CD8-positive, alpha-beta memory T cell (primary cell): ENCODE measurements at regions not wholly inside any gene's neighbourhood (a gene's known extent, or its start where the extent isn't known, plus 50 kb on each side); places are given as distances from the start of the nearest gene placed in this dataset.

ENCODE experiments used
- CTCF ChIA-PET: fragments of 350-600 bp; sonication (Branson Sonifier 250); formaldehyde crosslinking; loops from one replicate; lab custom pipeline; 2021; ENCODE audit warnings: antibody characterized with exemption; lab: Charles Lee
- POLR2A ChIA-PET: fragments of 350-600 bp; sonication (Branson Sonifier 250); formaldehyde crosslinking; loops from one replicate; lab custom pipeline; 2021; ENCODE audit warnings: antibody characterized with exemption; lab: Charles Lee
- DNase-seq, 5 donors: peaks; one replicate each; pipeline versions ENCODE4 v3.0.0 to v3.0.0-alpha.2; 2020 to 2022; ENCODE audit warnings: mixed read lengths in 1 of 5
- H3K27ac ChIP-seq: one replicate; pipeline ENCODE4 v1.7.0; 2013; ENCODE audit warnings: low read depth, mild to moderate bottlenecking, low read length, moderate library complexity
- H3K27me3 ChIP-seq: 2 replicates; pipeline ENCODE4 v1.7.0; 2013; ENCODE audit warnings: low read length, mild to moderate bottlenecking; ENCODE audit not compliant: insufficient read depth, poor library complexity, severe bottlenecking
- H3K36me3 ChIP-seq: 2 replicates; pipeline ENCODE4 v1.7.0; 2013; ENCODE audit warnings: mild to moderate bottlenecking, low read length, moderate library complexity; ENCODE audit not compliant: insufficient read depth
- H3K4me1 ChIP-seq: 2 replicates; pipeline ENCODE4 v1.7.0; 2013; ENCODE audit warnings: mild to moderate bottlenecking, low read length, moderate library complexity; ENCODE audit not compliant: insufficient read depth
- H3K4me3 ChIP-seq: 2 replicates; pipeline ENCODE4 v1.7.0; 2013; ENCODE audit warnings: mild to moderate bottlenecking, low read length
- H3K9me3 ChIP-seq: 2 replicates; pipeline ENCODE4 v1.7.0; 2013; ENCODE audit warnings: mild to moderate bottlenecking, low read length
- H3K27ac Mint-ChIP-seq, 8 donors: one replicate each; pipeline ENCODE4 v1.8.0; 2020 to 2021; ENCODE audit warnings: mixed read lengths in 8 of 8, mild to moderate bottlenecking in 6 of 8, inconsistent platforms in 3 of 8, moderate library complexity in 3 of 8
- H3K27me3 Mint-ChIP-seq, 2 donors: one replicate each; pipeline ENCODE4 v1.8.0; 2020 to 2021; ENCODE audit warnings: mixed read lengths in 2 of 2, mild to moderate bottlenecking in 1 of 2, moderate library complexity in 1 of 2
- H3K36me3 Mint-ChIP-seq, 3 donors: one replicate each; pipeline ENCODE4 v1.8.0; 2020 to 2021; ENCODE audit warnings: mixed read lengths in 3 of 3, inconsistent platforms in 1 of 3, mild to moderate bottlenecking in 1 of 3
- H3K4me1 Mint-ChIP-seq, 3 donors: one replicate each; pipeline ENCODE4 v1.8.0; 2020 to 2021; ENCODE audit warnings: mixed read lengths in 3 of 3, inconsistent platforms in 1 of 3, mild to moderate bottlenecking in 1 of 3
- H3K4me3 Mint-ChIP-seq, 7 donors: one replicate each; pipeline ENCODE4 v1.8.0; 2020 to 2021; ENCODE audit warnings: mixed read lengths in 7 of 7, mild to moderate bottlenecking in 6 of 7, moderate library complexity in 4 of 7, inconsistent platforms in 2 of 7
- H3K9me3 Mint-ChIP-seq, 5 donors: one replicate each; pipeline ENCODE4 v1.8.0; 2020 to 2022; ENCODE audit warnings: mixed read lengths in 5 of 5, mild to moderate bottlenecking in 3 of 5, moderate library complexity in 2 of 5, inconsistent platforms in 1 of 5

- Mint-ChIP-seq H3K36me3 (no peaks in the 10 kb centered on the region), H3K27ac (no peak overlapping the region), H3K27me3 (peaks cover 0 to 2% of the 10 kb centered on the region in 2 donors), H3K4me3 (no peak overlapping the region), H3K4me1 (no peaks in the 10 kb centered on the region), H3K9me3 (peaks cover 0 to 6% (median 0%) of the 10 kb centered on the region in 5 donors)
- Histone ChIP-seq H3K27ac (no peak overlapping the region), H3K9me3 (no peaks in the 10 kb centered on the region), H3K27me3 (no peaks in the 10 kb centered on the region), H3K36me3 (no peaks in the 10 kb centered on the region), H3K4me3 (no peak overlapping the region), H3K4me1 (no peaks in the 10 kb centered on the region)
- no peak for DNase-seq
- ChIA-PET POLR2A (no interaction called here), CTCF (no interaction called here)
Measured at GRCh38 chr2:145980318-145980717, 1460.4 kb upstream of the ZEB2 start.

- no peak overlapping the region for H3K4me3 Mint-ChIP-seq
- H3K9me3 Mint-ChIP-seq: peaks cover 0 to 9% (median under 1%) of the 10 kb centered on the region in 5 donors
- H3K27ac Mint-ChIP-seq: no peak overlapping the region
- CTCF ChIA-PET: no interaction called here
- POLR2A ChIA-PET: no interaction called here
- no peaks in the 10 kb centered on the region for H3K36me3 Mint-ChIP-seq
- no peaks in the 10 kb centered on the region for H3K27me3 ChIP-seq
- H3K4me1 ChIP-seq: no peaks in the 10 kb centered on the region
- H3K27me3 Mint-ChIP-seq: no peaks in the 10 kb centered on the region
- H3K4me1 Mint-ChIP-seq: no peaks in the 10 kb centered on the region
- no peak for DNase-seq
- H3K27ac ChIP-seq: no peak overlapping the region
- no peaks in the 10 kb centered on the region for H3K36me3 ChIP-seq
- no peak overlapping the region for H3K4me3 ChIP-seq
- no peaks in the 10 kb centered on the region for H3K9me3 ChIP-seq
Measured at GRCh38 chr2:145975406-145975805, 1455.5 kb upstream of the ZEB2 start.

GRCh38 chr2:145961846-145962245 lies 1441.9 kb upstream of the ZEB2 start:
- Mint-ChIP-seq H3K27me3 (no peaks in the 10 kb centered on the region), H3K36me3 (no peaks in the 10 kb centered on the region), H3K4me1 (no peaks in the 10 kb centered on the region), H3K9me3 (peaks cover 5 to 23% (median 9%) of the 10 kb centered on the region in 5 donors), H3K27ac (no peak overlapping the region), H3K4me3 (no peak overlapping the region)
- no peak overlapping the region for H3K4me3 ChIP-seq
- H3K27me3 ChIP-seq: no peaks in the 10 kb centered on the region
- no peaks in the 10 kb centered on the region for H3K36me3 ChIP-seq
- no peaks in the 10 kb centered on the region for H3K9me3 ChIP-seq
- ChIA-PET POLR2A (no interaction called here), CTCF (no interaction called here)
- DNase-seq: no peak
- H3K27ac ChIP-seq: no peak overlapping the region
- no peaks in the 10 kb centered on the region for H3K4me1 ChIP-seq

- POLR2A ChIA-PET: no interaction called here
- Mint-ChIP-seq H3K36me3 (no peaks in the 10 kb centered on the region), H3K27me3 (no peaks in the 10 kb centered on the region), H3K4me3 (no peak overlapping the region), H3K4me1 (no peaks in the 10 kb centered on the region), H3K27ac (no peak overlapping the region), H3K9me3 (peaks cover 10 to 29% (median 15%) of the 10 kb centered on the region in 5 donors)
- Histone ChIP-seq H3K36me3 (no peaks in the 10 kb centered on the region), H3K4me1 (no peaks in the 10 kb centered on the region), H3K27ac (no peak overlapping the region), H3K4me3 (no peak overlapping the region), H3K9me3 (no peaks in the 10 kb centered on the region), H3K27me3 (no peaks in the 10 kb centered on the region)
- CTCF ChIA-PET: no interaction called here
- DNase-seq: no peak
Measured at GRCh38 chr2:145960479-145961163, 1440.7 kb upstream of the ZEB2 start.

DNA sequence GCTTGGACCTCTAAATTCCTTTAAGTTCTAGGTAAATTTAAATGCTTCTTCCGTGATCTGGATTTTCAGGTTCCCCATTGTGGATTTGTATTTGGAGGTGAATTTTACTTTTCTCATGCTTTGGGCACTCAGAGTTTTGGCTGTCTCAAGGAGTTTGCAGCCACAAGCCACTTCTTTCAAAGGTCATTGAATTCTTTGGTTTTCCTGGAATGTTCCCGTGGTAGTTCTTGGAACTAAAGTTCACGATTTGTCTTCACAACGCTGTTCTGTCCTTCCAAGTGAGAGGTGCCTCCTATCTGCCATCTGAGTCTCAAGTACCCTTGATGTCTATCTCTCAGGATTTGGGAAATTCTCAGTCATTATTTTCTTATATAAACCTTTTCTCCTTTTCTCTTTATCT lies 1438.7 kb upstream of the ZEB2 start:
- Mint-ChIP-seq H3K4me3 (no peak overlapping the region), H3K27me3 (no peaks in the 10 kb centered on the region), H3K27ac (no peak overlapping the region), H3K36me3 (no peaks in the 10 kb centered on the region), H3K4me1 (no peaks in the 10 kb centered on the region), H3K9me3 (peaks cover 10 to 33% (median 19%) of the 10 kb centered on the region in 5 donors)
- Histone ChIP-seq H3K9me3 (no peaks in the 10 kb centered on the region), H3K4me3 (no peak overlapping the region), H3K27ac (no peak overlapping the region), H3K27me3 (no peaks in the 10 kb centered on the region), H3K36me3 (no peaks in the 10 kb centered on the region), H3K4me1 (no peaks in the 10 kb centered on the region)
- ChIA-PET POLR2A (no interaction called here), CTCF (no interaction called here)
- DNase-seq: no peak

DNA sequence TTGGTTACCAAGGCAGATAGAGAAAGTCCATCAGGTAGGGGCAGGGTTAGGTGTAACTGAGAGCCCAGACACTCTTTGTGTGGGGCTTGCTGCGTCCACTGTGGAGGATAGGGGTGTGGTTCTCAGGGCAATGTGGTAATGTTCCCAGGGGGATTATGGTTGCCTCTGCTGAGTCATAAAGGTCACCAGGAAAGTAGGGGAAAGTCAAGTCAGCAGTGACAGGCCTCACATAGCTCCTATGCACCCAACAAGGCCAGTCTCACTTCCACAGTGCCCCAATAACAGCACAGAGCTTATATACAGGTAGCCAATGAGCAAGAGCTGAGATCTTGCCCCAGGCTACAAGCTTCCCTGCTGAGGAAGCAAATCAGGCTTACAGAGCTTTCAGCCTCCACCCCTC lies 1438.0 kb upstream of the ZEB2 start:
- POLR2A ChIA-PET: interaction anchor here (0.7 kb wide), 1 partner anchor 203 kb away, joined by 3 read pairs; no protein-coding TSS in a partner anchor
- H3K27ac Mint-ChIP-seq: no peak overlapping the region
- CTCF ChIA-PET: no interaction called here
- Histone ChIP-seq H3K36me3 (no peaks in the 10 kb centered on the region), H3K9me3 (no peaks in the 10 kb centered on the region), H3K4me3 (no peak overlapping the region), H3K27me3 (no peaks in the 10 kb centered on the region), H3K27ac (no peak overlapping the region), H3K4me1 (no peaks in the 10 kb centered on the region)
- peaks cover 10 to 36% (median 22%) of the 10 kb centered on the region in 5 donors for H3K9me3 Mint-ChIP-seq
- no peaks in the 10 kb centered on the region for H3K4me1 Mint-ChIP-seq
- no peaks in the 10 kb centered on the region for H3K27me3 Mint-ChIP-seq
- no peak overlapping the region for H3K4me3 Mint-ChIP-seq
- H3K36me3 Mint-ChIP-seq: no peaks in the 10 kb centered on the region
- DNase-seq: no peak

DNA sequence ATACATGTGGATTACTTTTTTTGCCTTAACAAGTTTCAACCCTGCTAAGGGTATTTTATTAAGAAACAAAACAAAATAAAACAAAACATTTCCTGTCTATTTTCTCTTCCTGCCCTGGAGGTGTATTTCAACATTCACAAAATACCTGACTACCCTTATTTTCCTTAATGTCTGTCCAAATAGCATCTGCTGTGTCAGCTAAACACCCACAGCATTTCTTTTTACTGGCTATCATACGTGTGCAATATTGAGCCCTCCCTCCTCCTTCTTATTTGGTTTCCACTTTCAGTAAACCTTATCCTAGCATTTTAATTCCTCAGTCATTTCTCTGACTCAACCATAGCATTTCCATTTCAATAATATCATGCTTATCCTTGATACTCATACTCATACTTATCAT lies 1420.0 kb upstream of the ZEB2 start:
- H3K36me3 Mint-ChIP-seq: no peaks in the 10 kb centered on the region
- POLR2A ChIA-PET: no interaction called here

GRCh38 chr2:145935016-145935415 lies 1415.1 kb upstream of the ZEB2 start:
- Histone ChIP-seq H3K36me3 (no peaks in the 10 kb centered on the region), H3K4me1 (no peaks in the 10 kb centered on the region), H3K27me3 (no peaks in the 10 kb centered on the region), H3K4me3 (no peak overlapping the region), H3K9me3 (no peaks in the 10 kb centered on the region), H3K27ac (no peak overlapping the region)
- no peak for DNase-seq
- POLR2A ChIA-PET: no interaction called here
- H3K27me3 Mint-ChIP-seq: no peaks in the 10 kb centered on the region
- no peak overlapping the region for H3K4me3 Mint-ChIP-seq
- peaks cover 0 to 3% (median 0%) of the 10 kb centered on the region in 5 donors for H3K9me3 Mint-ChIP-seq
- CTCF ChIA-PET: no interaction called here
- H3K4me1 Mint-ChIP-seq: no peaks in the 10 kb centered on the region
- H3K36me3 Mint-ChIP-seq: no peaks in the 10 kb centered on the region
- no peak overlapping the region for H3K27ac Mint-ChIP-seq

More for the DNA sequence above, 1420.0 kb upstream of the ZEB2 start:
- Histone ChIP-seq H3K9me3 (no peaks in the 10 kb centered on the region), H3K27ac (no peak overlapping the region), H3K27me3 (no peaks in the 10 kb centered on the region), H3K36me3 (no peaks in the 10 kb centered on the region), H3K4me1 (no peaks in the 10 kb centered on the region), H3K4me3 (no peak overlapping the region)
- H3K9me3 Mint-ChIP-seq: peaks cover 0 to 17% (median 4%) of the 10 kb centered on the region in 5 donors
- H3K27ac Mint-ChIP-seq: no peak overlapping the region
- CTCF ChIA-PET: no interaction called here
- H3K4me1 Mint-ChIP-seq: no peaks in the 10 kb centered on the region
- no peaks in the 10 kb centered on the region for H3K27me3 Mint-ChIP-seq
- no peak for DNase-seq
- H3K4me3 Mint-ChIP-seq: no peak overlapping the region
